H1 (cell line): ENCODE measurements at regions not wholly inside any gene's neighbourhood (a gene's known extent, or its start where the extent isn't known, plus 50 kb on each side); places are given as distances from the start of the nearest gene placed in this dataset.

Source experiments
- CTCF ChIA-PET: fragments of 300-600 bp; sonication (Branson Sonifier 250); formaldehyde crosslinking; loops from one replicate; lab custom pipeline; 2021; ENCODE audit not compliant: partially characterized antibody; lab: Charles Lee
- POLR2A ChIA-PET: fragments of 300-600 bp; sonication (Branson Sonifier 250); formaldehyde crosslinking; loops from one replicate; lab custom pipeline; 2021; ENCODE audit warnings: inconsistent platforms; ENCODE audit not compliant: partially characterized antibody; lab: Charles Lee
- DNase-seq, 2 experiments: peaks; one replicate each; pipeline versions ENCODE4 v3.0.0 to v3.0.0-alpha.2; 2010 to 2022; ENCODE audit warnings: low spot score in 2 of 2, low read depth in 1 of 2, mixed read lengths in 1 of 2
- FAIRE-seq: peaks from 2 replicates; lab custom pipeline; 2011; peaks lifted over from hg19 to GRCh38; lab: Jason Lieb, UNC
- H2AFZ ChIP-seq: 2 replicates; pipeline ENCODE4 v1.8.1; 2012; ENCODE audit warnings: low read length, inconsistent platforms
- H2AK5ac ChIP-seq: 2 replicates; pipeline ENCODE4 v1.6.1; 2013; ENCODE audit warnings: low read depth, low read length
- H2BK120ac ChIP-seq: replicated peaks from 2 replicates; pipeline ENCODE3; 2013; ENCODE audit warnings: low read depth, low read length, inconsistent platforms
- H2BK12ac ChIP-seq: 2 replicates; pipeline ENCODE4 v1.6.1; 2013; ENCODE audit warnings: low read depth, low read length
- H2BK15ac ChIP-seq: 2 replicates; pipeline ENCODE4 v1.6.1; 2013; ENCODE audit warnings: low read length
- H2BK20ac ChIP-seq: 2 replicates; pipeline ENCODE4 v1.6.1; 2013; ENCODE audit warnings: low read length
- H2BK5ac ChIP-seq: 2 replicates; pipeline ENCODE4 v1.6.1; 2013; ENCODE audit warnings: low read depth, low read length
- H3K14ac ChIP-seq: 2 replicates; pipeline ENCODE4 v1.6.1; 2013; ENCODE audit warnings: inconsistent platforms; ENCODE audit not compliant: insufficient read length
- H3K18ac ChIP-seq: 2 replicates; pipeline ENCODE4 v1.6.1; 2013; ENCODE audit warnings: low read length; ENCODE audit errors: extremely low read depth
- H3K23ac ChIP-seq: 2 replicates; pipeline ENCODE4 v1.6.1; 2013; ENCODE audit warnings: inconsistent platforms; ENCODE audit not compliant: insufficient read length
- H3K23me2 ChIP-seq: 2 replicates; pipeline ENCODE4 v1.6.1; 2013; ENCODE audit warnings: low read depth, low read length
- H3K27ac ChIP-seq: 2 replicates; pipeline ENCODE4 v1.6.1; 2011; ENCODE audit warnings: low read depth, low read length, inconsistent platforms
- H3K27me3 ChIP-seq, 4 experiments: replicated peaks in 1 of 4; 1 replicate in 1 of 4; 2 replicates in 3 of 4; pipeline versions ENCODE4 v1.6.1 to v1.8.1; 2011 to 2013; ENCODE audit warnings: low read length in 3 of 4, mild to moderate bottlenecking in 3 of 4, inconsistent platforms in 2 of 4, mixed read lengths in 2 of 4, moderate library complexity in 1 of 4; ENCODE audit not compliant: control insufficient read depth in 3 of 4, insufficient read depth in 3 of 4; ENCODE audit errors: extremely low read depth in 1 of 4
- H3K36me3 ChIP-seq, 4 experiments: 2 replicates each; pipeline versions ENCODE4 v1.6.1 to v1.8.1; 2011 to 2013; ENCODE audit warnings: mild to moderate bottlenecking in 4 of 4, low read length in 3 of 4, moderate library complexity in 2 of 4, control low read depth in 1 of 4, inconsistent platforms in 1 of 4; ENCODE audit not compliant: insufficient read depth in 4 of 4, control insufficient read depth in 2 of 4
- H3K4ac ChIP-seq: replicated peaks from 2 replicates; pipeline ENCODE3; 2013; ENCODE audit warnings: low read length, low read depth, mixed read lengths, inconsistent platforms; ENCODE audit not compliant: insufficient read length
- H3K4me1 ChIP-seq, 4 experiments: replicated peaks in 1 of 4; 1 replicate in 1 of 4; 2 replicates in 3 of 4; pipeline versions ENCODE4 v1.6.1 to v1.8.1; 2011 to 2013; ENCODE audit warnings: low read length in 3 of 4, inconsistent platforms in 2 of 4, mixed read lengths in 1 of 4; ENCODE audit not compliant: insufficient read depth in 4 of 4, control insufficient read depth in 3 of 4
- H3K4me2 ChIP-seq, 2 experiments: 2 replicates each; pipeline versions ENCODE4 v1.6.1 to v1.8.1; 2011 to 2013; ENCODE audit warnings: low read depth in 2 of 2, low read length in 2 of 2, control low read depth in 1 of 2, inconsistent platforms in 1 of 2, mild to moderate bottlenecking in 1 of 2; ENCODE audit not compliant: insufficient read depth in 1 of 2
- H3K4me3 ChIP-seq, 4 experiments: fragments of 200-600, 300-600 bp in 1 of 4; sonication (generic), shearing (Covaris generic), sonication (Bioruptor Twin) in 1 of 4; 2 replicates each; pipeline versions ENCODE4 v1.5.1 to v1.8.1; 2011 to 2016; ENCODE audit warnings: low read length in 4 of 4, low read depth in 3 of 4, control low read depth in 2 of 4, inconsistent platforms in 2 of 4, mild to moderate bottlenecking in 2 of 4, mixed read lengths in 1 of 4, moderate library complexity in 1 of 4; ENCODE audit not compliant: insufficient read depth in 2 of 4; ENCODE audit errors: extremely low read depth in 1 of 4
- H3K56ac ChIP-seq: replicated peaks from 2 replicates; pipeline ENCODE3; 2013; ENCODE audit warnings: low read depth, mild to moderate bottlenecking, mixed read lengths, low read length, inconsistent platforms; ENCODE audit not compliant: insufficient read length
- H3K79me1 ChIP-seq: 2 replicates; pipeline ENCODE4 v1.6.1; 2013; ENCODE audit warnings: low read depth, low read length, control low read depth
- H3K79me2 ChIP-seq, 2 experiments: 2 replicates each; pipeline versions ENCODE4 v1.6.1 to v1.8.1; 2012 to 2013; ENCODE audit warnings: low read length in 2 of 2, mild to moderate bottlenecking in 2 of 2, inconsistent platforms in 1 of 2; ENCODE audit not compliant: insufficient read depth in 2 of 2, control insufficient read depth in 1 of 2
- H3K9ac ChIP-seq, 4 experiments: replicated peaks in 1 of 4; 1 replicate in 1 of 4; 2 replicates in 3 of 4; pipeline versions ENCODE4 v1.6.1 to v1.8.1; 2011 to 2013; ENCODE audit warnings: low read depth in 3 of 4, low read length in 3 of 4, control low read depth in 2 of 4, mild to moderate bottlenecking in 2 of 4, moderate library complexity in 2 of 4, inconsistent platforms in 1 of 4; ENCODE audit errors: extremely low read depth in 1 of 4
- H3K9me3 ChIP-seq, 2 experiments: 2 replicates each; pipeline versions ENCODE4 v1.6.1 to v1.8.1; 2012 to 2013; ENCODE audit warnings: mild to moderate bottlenecking in 2 of 2, moderate library complexity in 2 of 2, control low read depth in 1 of 2, inconsistent platforms in 1 of 2, low read depth in 1 of 2, low read length in 1 of 2, mixed read lengths in 1 of 2; ENCODE audit not compliant: insufficient read depth in 2 of 2
- H4K20me1 ChIP-seq, 2 experiments: replicated peaks in 1 of 2; 2 replicates each; pipeline versions ENCODE3 to v1.8.1; 2011 to 2013; ENCODE audit warnings: inconsistent platforms in 2 of 2, low read length in 2 of 2, mild to moderate bottlenecking in 1 of 2; ENCODE audit not compliant: insufficient read depth in 2 of 2, control insufficient read depth in 1 of 2
- H4K5ac ChIP-seq: 2 replicates; pipeline ENCODE4 v1.6.1; 2013; ENCODE audit warnings: low read length, low read depth, mixed read lengths, inconsistent platforms; ENCODE audit not compliant: insufficient read length
- H4K8ac ChIP-seq: 2 replicates; pipeline ENCODE4 v1.8.0; 2013; ENCODE audit warnings: mild to moderate bottlenecking, moderate library complexity, low read length, inconsistent platforms; ENCODE audit not compliant: insufficient read depth; ENCODE audit errors: extremely low read depth
- H4K91ac ChIP-seq: replicated peaks from 2 replicates; pipeline ENCODE3; 2013; ENCODE audit warnings: low read length, mixed read lengths, inconsistent platforms; ENCODE audit not compliant: insufficient read length
- RBBP5 ChIP-seq: IDR thresholded peaks from 2 replicates; pipeline ENCODE4 v1.7.1; 2012; ENCODE audit warnings: low read depth, mild to moderate bottlenecking, inconsistent platforms, low read length, moderate library complexity, borderline replicate concordance
- SUZ12 ChIP-seq: fragments of 200-600 bp; sonication (generic); IDR thresholded peaks from 2 replicates; pipeline ENCODE4 v1.6.1; 2012; ENCODE audit warnings: mild to moderate bottlenecking, inconsistent platforms, low read length, moderate library complexity, mixed read lengths
- WGBS, 2 experiments: shearing (Covaris generic) in 1 of 2; methylation state at CpG; one replicate each; pipeline versions ENCODE4 v1.1.6 to v1.1.7; 2013 to 2015; ENCODE audit warnings: low lambda C conversion rate in 2 of 2, mixed read lengths in 2 of 2, inconsistent platforms in 1 of 2, low coverage in 1 of 2, missing lambda C conversion rate in 1 of 2; ENCODE audit not compliant: insufficient replicate concordance in 2 of 2, insufficient coverage in 1 of 2, insufficient read length in 1 of 2; ENCODE audit errors: extremely low coverage in 1 of 2, missing lambda C conversion rate in 1 of 2; 5-methylcytosine and 5-hydroxymethylcytosine counted together

DNA sequence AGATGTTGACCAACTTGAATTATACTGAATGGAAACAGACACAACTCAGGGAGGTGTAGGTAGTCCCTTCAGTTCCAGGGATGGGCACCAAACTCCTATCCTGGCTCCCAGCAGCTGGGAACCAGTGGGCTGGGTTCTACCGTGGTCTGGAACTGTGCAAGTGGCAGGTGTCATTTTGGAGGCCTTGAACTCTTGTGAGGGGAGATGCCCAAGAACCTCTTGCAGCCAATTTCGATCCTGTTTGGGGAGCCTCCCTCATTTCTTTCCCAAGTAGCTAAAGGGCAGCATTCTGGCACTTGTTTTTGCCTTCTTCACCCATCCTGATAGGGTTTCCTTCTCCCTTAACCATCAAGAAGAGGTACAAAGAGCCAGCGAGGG, 200.2 kb downstream of the ANKRD30B start:
- Histone ChIP-seq H3K4me3 (no peak overlapping the region), H3K4me1 (no peaks in the 10 kb centered on the region), H3K23me2 (no peaks in the 10 kb centered on the region), H2BK15ac (no peak overlapping the region), H2BK12ac (no peak overlapping the region), H2BK5ac (no peak overlapping the region), H3K23ac (no peak overlapping the region), H3K18ac (no peak overlapping the region), H2BK20ac (no peak overlapping the region), H3K14ac (no peak overlapping the region), H3K79me2 (no peaks in the 10 kb centered on the region), H3K4me2 (no peak overlapping the region), H4K8ac (no peak overlapping the region), H2AK5ac (no peak overlapping the region), H3K56ac (no peak overlapping the region), H3K4ac (no peak overlapping the region), H3K27me3 (no peaks in the 10 kb centered on the region), H2BK120ac (no peak overlapping the region), H4K20me1 (no peaks in the 10 kb centered on the region), H4K91ac (no peak overlapping the region), H2AFZ (no peak overlapping the region), H3K9ac (no peak overlapping the region), H3K79me1 (no peaks in the 10 kb centered on the region), H3K9me3 (peaks cover 57 to 85% of the 10 kb centered on the region in 2 experiments), H4K5ac (no peak overlapping the region), H3K27ac (no peak overlapping the region), H3K36me3 (no peaks in the 10 kb centered on the region)
- FAIRE-seq (no peak), DNase-seq (no peak)
- TF ChIP-seq RBBP5: no peak
- TF ChIP-seq SUZ12: no peak
- WGBS, 2 experiments: 66% methylated on average over 3 of the region's 3 CpGs; no CpG with 5 or more reads in 1 of the 2 experiments
- CTCF ChIA-PET: no interaction called here
- POLR2A ChIA-PET: no interaction called here
